Cardiac fibroblast (primary cell): ENCODE measurements at regions not wholly inside any gene's neighbourhood (a gene's known extent, or its start where the extent isn't known, plus 50 kb on each side); places are given as distances from the start of the nearest gene placed in this dataset.
A peak's percentile ranks its signal among the peaks of the same experiment; 100 is the strongest.

Source experiments
- DNase-seq, 2 donors: peaks; one replicate each; pipeline versions ENCODE4 v3.0.0 to v3.0.0-alpha.2; 2010; ENCODE audit warnings: low read depth in 2 of 2
- H3K4me3 ChIP-seq, 2 donors: replicated peaks in 1 of 2; 1 replicate in 1 of 2; 2 replicates in 1 of 2; pipeline ENCODE4 v1.5.1; 2011; ENCODE audit warnings: low read depth in 2 of 2, low read length in 2 of 2, mild to moderate bottlenecking in 2 of 2, moderate library complexity in 1 of 2
- TF ChIP-seq, protein P1 (sequence below): IDR thresholded peaks from one replicate; pipeline ENCODE4 v1.5.1; 2011; ENCODE audit warnings: low read depth, mild to moderate bottlenecking, low read length, inconsistent platforms

DNA sequence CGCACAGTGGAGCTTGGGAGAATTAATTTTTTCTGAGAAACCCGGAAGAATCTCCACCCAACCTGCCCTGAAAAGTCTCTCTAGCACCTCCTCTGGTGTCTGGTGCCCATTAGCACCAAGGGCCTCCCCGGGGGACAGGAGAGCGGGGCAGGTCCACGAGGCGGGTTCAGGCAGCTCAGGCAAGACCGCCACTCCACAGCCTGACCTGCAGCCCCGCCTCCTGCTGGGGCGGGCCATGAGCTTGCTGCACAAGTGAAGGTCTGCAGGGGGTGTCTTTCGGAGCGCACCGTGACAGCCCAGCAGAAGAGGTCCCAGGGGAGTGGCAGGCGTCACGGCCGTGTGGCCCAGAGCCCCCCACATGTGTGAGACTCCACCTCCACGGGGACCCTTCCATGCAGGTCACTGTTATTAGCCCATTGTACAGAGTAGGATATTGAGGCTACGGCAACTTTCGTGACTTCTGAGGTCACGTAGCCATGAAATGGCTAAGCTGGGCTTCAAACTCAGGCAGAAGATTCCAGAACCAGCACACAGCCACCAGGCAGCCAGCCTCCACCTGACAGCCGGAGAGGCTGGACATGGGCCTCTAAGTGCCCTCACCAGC, 63.9 kb upstream of the SLCO4A1 start:
- DNase-seq: no peak
- TF ChIP-seq, protein P1, sequence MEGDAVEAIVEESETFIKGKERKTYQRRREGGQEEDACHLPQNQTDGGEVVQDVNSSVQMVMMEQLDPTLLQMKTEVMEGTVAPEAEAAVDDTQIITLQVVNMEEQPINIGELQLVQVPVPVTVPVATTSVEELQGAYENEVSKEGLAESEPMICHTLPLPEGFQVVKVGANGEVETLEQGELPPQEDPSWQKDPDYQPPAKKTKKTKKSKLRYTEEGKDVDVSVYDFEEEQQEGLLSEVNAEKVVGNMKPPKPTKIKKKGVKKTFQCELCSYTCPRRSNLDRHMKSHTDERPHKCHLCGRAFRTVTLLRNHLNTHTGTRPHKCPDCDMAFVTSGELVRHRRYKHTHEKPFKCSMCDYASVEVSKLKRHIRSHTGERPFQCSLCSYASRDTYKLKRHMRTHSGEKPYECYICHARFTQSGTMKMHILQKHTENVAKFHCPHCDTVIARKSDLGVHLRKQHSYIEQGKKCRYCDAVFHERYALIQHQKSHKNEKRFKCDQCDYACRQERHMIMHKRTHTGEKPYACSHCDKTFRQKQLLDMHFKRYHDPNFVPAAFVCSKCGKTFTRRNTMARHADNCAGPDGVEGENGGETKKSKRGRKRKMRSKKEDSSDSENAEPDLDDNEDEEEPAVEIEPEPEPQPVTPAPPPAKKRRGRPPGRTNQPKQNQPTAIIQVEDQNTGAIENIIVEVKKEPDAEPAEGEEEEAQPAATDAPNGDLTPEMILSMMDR: no peak
- no peak overlapping the region for H3K4me3 ChIP-seq

DNA sequence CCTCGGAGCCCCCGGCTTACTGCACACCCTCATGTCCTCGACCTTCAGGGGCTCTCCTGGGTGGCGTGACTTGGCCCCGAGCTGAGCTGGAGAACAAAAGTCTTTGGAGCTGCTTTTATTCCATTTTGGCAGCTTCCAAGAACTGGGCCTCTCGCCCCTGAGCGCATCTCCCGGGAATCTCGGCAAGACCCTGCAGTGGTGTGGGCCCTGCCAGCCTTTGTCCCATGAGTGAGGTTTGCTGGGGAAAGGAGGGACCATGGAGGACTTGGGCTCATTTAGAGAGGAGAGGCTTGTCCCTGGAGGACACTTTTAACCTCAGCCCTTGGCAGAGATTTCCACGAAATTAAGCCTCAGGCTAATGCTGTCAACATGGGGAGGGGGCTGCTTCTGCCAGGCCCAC, 62.3 kb upstream of the SLCO4A1 start:
- DNase-seq: no peak
- TF ChIP-seq, protein P1: no peak
- no peak overlapping the region for H3K4me3 ChIP-seq

DNA sequence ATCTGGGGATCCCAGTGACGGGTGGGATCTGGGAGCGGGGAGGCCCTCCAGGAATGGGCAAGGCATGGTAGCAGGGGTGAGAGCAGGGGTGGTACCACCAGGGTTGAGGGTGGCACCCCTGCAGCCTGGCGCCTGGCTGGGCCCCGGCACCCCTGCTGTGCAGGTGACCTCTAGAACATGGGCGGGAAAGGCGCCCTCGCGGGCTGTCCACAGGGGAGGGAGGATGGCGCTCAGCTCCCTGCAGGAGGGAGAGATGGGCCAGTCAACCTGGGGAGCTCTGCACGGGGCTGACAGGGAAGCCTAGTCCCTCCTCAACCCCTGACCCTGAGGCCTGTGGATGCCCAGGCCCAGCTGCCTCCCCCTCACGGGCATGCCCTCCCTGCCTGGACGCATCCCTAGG, 61.6 kb upstream of the SLCO4A1 start:
- no peak for DNase-seq
- H3K4me3 ChIP-seq: no peak overlapping the region
- TF ChIP-seq, protein P1: no peak

DNA sequence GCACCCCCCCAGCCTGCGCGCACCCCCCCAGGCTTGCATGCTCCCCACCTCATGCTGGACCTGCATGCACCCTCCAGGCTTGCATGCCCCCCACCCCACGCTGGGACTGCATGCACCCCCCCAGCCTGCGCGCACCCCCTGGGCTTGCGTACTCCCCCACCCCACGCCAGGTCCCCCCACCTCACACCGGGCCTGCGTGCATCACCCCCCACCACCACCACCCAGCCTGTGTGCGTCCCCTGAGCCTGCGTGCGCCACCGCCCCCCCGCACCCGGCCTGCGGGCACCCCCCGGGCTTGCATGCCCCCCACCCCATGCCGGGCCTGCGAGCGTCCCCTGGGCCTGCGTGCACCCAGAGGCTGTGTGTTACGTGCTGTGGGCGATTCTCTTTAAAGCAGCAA, 61.0 kb upstream of the SLCO4A1 start:
- no peak for DNase-seq
- H3K4me3 ChIP-seq: no peak overlapping the region
- TF ChIP-seq, protein P1: no peak

DNA sequence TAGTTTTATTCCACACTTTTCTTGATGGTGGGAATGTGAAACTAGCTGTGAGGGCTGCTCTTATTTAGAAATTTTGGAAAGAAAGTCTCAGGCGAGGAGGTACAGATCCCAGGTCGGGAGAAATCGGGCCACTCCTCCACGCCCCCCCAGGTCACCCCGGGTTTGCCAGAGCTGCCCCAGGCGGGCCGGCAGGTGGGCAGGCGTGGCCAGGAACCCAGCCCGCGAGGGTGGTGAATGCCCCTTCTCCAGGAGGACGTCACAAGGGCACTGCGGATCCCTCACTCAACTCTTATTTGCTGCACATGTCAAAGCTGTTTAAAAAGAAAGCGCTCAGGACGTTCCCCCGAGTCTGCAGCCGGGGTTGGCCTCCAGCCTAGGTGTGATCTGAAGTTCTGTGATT, 60.5 kb upstream of the SLCO4A1 start:
- no peak overlapping the region for H3K4me3 ChIP-seq
- TF ChIP-seq, protein P1: no peak
- no peak for DNase-seq

DNA sequence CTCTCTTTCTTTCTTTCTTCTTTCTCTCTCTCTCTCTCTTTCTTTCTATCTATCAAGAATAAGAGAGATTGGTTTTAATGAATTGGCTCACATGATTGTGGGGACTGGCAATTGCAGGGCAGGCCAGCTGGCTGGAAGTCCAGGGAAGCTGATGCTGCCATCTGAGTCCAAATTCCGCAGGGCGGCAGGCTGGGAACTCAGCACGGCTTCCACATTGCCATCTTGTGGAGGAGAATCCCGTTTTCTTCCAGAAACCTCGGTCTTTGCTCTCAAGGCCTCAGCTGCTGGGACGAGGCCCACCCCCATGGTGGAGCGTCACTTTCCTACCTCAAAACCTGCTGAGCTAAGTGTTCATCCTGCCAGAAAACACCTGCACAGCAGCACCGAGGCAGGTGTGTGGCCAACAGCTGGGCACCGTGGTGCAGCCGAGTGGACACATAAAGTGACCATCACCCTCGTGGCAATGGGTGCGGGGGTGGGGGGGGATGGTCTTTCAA, 58.8 kb upstream of the SLCO4A1 start:
- peak in 1 of 2 donors; percentile 19 for DNase-seq
- H3K4me3 ChIP-seq: no peak overlapping the region
- TF ChIP-seq, protein P1: no peak
